Epidermal melanocyte (primary cell): ENCODE measurements at regions not wholly inside any gene's neighbourhood (a gene's known extent, or its start where the extent isn't known, plus 50 kb on each side); places are given as distances from the start of the nearest gene placed in this dataset.
"Not testable (repeated sequence)": the region's sequence is repeated elsewhere in the genome, so short reads cannot be mapped to it uniquely, and the experiment has no call there.

Experiments
- DNase-seq: peaks from one replicate; pipeline ENCODE4 v3.0.0; 2011; ENCODE audit warnings: low spot score; ENCODE audit not compliant: insufficient read length

DNA sequence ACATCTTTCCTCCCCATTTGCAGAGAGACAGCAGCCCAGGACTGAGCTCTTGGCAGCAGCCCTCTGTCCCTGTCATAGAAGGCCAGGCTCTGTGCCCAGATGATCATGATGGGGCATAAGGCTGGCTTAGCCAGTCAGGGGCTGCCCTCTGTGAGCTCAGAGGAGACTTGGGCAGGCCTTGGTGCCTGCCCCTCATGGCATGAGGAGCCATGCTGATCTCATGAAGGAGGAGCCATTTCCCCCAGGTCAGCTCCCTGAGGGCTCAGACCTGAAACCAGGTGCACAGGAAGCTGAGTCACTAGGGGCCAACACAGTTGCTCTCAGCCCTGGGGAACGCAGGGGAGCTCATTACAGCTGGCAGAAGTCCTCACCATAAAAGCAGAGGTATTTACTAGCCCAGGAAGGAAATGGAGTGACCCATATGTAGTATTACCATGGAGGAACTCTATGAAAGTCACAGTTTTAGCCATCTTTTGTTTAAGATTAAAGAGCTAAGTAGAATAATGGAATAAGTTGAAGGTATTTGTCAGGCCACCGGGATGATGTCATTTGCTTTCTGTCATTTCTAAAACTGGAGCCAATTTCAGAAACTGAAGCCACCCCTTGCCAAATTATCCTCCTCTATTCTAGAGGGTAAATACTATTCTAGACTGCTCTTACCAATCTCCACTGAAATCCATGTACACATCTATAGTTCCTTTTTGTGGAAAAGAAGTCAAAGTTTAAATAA, 362.4 kb upstream of the ZNF32 start:
- DNase-seq = no peak

DNA sequence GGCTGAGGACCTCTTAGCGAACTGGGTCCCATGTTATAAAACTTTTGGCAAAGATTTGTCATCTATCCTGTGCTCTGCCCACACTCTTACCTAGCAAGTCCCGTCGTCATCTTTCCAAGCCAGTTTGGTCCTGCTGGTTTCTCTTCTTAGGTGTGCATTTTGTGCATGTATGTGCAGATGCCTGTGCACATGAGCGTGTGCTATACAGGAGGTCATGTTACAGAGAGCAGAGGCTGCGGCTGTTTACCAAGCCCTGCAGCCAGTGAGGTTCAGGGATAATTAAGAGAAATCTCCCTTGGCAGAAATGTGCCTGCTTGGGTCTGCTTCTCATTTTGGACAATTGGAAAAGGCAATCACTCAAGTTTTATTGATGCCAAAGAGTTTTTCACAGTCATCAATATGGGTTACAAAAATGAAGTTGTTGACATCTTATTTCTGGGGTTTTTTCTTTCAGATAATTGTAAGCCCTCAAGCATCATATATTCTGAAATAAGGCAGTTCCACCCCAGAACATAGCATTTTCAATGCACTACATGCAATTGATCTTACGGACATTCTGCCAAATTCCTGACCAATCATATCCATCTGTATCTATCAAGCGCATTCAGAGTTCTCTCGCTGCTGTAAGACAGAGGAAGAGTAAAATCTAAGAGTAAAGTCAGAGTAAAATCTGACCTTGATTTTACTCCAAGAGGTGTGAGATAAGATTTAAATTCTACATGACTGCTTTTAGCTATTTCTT, 361.4 kb upstream of the ZNF32 start:
- DNase-seq = no peak

DNA sequence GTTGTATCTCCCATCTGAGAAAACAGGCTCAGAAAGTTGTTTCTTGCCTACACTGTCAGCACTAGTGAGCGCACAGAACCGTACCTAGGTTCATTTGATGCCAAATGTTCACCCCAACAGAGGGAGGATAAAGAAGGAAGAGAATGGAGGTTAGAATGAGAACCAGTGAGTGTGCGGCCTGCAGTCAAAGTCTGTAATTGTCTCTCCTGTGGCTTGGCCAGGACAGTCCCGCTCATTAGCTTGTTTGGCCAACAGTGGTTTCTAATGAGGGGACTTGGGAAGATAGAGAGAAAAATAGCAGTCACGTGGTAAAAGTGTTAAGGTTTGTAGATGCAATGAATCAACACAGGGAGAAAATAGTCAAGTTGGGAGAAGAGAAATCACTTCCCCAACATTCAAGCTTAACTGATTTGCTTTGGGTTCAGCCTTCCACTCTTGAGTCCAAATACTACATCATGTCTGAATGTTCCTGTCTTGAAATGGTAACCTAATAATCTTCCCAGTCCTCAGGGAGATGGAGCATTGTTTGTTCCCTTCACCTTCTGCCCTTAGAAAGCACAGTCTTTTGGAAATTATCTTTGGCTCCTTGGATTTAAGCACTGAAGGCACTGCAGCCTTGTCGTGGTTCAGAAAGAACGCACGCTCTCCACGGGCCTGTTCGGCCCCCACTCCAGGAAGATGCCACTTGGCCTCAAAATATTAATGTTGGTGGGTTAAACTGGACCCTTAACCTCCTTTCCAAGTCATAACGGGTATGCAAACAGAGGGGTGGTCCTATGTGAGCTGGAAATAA, 360.4 kb upstream of the ZNF32 start:
- no peak for DNase-seq

DNA sequence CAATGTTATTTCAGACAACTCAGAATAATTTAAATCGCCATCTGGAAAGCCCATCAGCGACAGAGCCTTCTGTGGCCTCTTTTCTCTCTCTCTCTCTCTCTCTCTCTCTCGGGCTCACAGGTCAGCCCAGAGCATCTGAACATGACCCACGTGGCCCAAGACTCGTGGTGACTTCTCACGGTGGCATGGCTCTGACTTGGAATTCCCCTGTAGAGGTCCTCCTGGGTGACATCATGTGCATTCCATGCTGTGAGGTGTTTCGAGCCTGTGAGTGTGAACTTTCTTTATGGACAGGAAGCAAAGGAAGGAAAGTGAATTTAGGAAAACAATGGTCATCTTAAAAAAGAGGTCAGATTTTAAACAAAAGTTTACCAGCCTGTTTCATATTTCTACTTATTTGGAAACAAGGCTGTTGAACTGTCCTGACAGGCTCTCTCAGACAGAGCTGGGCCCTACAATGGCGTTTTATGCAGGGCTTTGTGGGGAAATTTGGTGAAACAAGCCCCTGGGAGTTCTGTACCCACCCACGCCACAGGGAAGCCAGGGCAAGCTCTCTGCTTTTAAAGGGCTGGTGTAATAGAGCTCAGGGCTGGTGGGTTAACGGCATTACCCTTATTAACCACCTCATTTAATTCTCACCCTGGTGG, 359.7 kb upstream of the ZNF32 start:
- DNase-seq = no peak

DNA sequence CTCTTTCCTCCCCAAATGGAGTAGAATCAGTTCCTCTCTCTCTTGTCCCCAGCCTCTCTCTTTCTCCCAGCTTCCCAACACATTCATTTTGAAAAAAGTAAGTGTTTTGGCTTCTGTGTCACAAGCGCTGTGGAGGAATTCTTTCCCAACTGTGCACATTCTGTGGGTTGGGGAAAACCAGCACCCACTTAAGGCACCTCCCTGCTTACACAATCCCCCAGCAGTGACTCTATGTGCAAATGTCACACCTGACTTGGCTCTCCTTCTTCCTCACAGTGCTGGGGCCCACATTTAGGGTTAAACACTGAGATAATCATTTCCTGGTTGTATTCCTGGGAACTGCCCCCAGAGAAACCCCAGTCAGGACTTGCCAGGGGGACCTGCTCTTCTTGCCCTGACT, 358.1 kb upstream of the ZNF32 start:
- DNase-seq = no peak

DNA sequence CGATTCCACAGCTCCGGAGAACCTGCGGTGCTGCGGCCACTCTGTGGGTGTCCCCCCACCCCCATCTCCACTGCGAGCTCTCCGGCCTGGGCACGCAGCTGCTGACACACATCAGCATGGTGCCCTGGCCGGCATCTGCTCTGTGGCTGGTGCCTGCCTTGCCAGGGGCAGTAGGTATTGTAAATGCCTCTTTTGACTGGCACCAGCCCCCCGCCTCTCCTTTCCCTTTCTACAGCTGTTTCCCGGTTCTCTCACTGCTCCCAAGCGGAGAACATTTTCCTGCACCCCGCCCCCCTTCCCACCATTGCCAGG, 357.1 kb upstream of the ZNF32 start:
- no peak for DNase-seq

DNA sequence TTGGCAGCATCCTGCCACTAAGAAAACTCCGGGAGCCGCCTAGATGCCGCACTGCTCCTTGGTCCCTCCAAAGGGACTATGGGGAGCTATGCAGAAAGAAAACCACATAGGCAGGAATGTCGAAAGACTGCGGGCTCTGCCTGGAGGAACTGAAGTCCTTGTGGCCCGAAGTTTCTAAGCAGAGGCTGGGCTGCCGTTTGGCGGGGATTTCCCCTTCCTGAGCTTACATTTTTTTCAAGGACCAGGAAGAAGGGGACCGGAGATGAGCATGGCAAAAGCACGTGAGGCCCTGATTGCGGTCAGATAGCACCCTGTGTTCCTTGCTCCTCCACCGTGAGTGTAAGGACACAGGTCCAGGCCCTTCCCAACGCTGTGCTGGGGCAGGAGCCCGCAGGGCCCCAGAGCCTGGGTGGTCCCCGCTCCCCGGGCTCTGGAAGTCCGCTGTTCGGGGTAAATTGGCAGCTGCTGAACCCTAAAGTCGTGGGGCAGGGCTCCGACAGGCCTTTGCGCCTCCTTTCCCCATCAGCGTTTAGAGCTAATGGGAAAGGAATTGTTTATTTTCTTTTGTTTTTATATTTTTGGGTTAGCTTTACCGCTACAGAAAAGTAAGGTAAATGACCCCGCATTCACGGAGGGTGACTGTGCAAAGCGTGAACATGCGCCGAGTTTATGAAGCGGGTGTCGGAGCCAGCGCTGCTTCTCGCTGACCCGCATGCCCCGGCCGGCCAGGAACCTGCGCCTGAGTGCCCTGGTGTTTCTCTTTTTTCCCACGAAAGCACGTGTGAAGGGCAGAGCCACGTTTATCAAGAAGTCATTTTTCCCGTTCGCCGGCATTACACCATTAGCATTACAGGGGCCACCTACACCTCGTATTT, 356.5 kb upstream of the ZNF32 start:
- DNase-seq = no peak

DNA sequence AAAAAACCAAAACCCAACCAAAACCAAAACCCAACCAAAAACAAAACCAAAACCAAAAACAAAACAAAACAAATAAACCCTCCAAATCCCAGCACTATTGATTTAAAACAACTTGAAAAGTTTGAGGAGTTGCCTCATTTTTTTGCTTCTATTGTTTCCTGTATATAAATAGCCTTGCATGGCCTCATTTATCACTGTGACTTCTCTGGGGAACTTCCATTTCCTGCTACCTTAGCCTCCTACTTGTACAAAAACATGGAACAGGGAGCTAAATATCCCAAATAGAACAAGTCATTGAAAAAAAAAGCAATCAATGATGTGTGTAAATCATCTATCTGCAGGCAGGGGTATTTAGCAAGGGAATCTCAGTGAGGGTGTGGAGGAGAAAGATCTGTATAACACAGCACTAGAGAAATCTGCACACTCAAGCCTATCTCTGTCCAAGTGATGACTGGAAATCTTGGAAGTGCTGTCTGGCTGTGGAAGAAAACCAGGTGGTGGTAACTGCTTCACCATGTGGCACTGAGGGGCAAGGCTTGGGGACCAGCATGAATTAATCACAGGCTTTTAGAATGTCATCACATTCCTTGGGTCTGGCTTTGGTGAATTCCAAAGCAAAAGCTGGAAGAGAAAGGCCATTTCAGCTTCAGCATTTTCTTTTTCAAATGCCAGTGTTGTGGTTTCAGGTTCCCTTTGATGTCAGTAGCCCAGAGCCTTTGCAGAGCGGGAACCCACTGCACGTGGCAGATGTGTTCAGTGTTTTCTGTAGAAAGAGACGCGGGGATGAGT, 349.5 kb upstream of the ZNF32 start:
- DNase-seq = peak; percentile 74

DNA sequence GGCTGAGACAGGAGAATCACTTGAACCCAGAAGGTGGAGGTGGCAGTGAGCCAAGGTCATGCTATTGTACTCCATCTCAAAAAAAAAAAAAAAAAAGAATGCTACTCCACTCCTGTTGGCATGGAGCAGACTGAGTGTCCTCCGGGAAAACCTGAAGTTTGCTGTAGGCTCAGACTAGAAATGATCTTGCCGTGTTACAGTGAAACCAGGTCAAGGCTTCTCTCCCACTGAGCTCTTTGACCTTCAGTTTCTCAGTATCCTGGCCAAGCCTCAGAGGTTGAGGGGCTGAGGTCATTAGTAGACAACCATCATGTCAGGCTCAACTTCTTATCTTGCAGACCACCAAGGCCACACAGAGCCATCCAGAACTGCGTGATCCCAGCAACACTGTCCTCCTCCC, 348.6 kb upstream of the ZNF32 start:
- DNase-seq = no peak

DNA sequence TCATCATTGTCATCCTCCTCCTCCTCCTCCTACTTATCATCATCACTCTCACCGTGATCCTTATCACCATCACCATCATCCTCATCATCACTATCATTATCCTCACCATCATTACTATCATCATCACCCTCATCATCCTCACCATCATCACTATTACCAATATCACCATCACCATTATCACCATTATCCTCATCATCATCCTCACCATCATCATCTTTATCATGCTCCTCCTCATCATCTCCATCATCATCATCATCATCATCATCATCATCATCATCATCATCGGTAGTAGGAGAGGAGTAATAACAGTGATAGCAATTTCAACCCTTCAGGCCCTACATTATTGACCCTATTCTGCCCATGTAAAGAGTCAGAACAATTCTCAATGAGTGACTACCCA, 345.9 kb upstream of the ZNF32 start:
- DNase-seq = no peak

DNA sequence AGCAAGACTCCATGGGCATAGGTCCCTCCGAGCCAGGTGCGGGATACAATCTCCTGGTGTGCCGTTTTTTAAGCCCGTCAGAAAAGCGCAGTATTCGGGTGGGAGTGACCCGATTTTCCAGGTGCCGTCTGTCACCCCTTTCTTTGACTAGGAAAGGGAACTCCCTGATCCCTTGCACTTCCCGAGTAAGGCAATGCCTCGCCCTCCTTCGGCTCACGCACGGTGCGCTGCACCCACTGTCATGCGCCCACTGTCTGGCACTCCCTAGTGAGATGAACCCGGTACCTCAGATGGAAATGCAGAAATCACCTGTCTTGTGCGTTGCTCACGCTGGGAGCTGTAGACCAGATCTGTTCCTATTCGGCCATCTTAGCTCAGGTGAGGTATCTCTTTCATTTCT, 344.1 kb upstream of the ZNF32 start:
- not testable (repeated sequence) for DNase-seq

DNA sequence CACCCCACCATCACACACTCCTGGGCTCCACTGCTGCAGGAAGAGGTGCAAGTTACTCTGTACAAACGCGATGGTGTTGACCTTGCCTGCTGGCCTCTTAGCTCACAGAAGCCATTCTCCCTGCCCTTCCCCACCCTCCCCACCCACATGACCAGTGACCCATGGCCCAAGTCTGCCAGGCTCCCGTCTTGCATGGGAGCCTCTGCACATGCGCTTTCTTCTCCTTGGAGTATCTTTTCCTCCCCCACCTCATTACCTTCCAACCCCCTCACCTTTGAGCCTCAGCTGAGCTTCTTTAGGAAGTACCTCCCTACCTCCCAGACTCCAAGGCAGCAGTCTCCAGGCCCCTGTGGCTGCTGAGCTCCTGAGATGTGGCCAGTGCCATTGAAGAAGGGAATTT, 337.7 kb upstream of the ZNF32 start:
- DNase-seq = no peak

DNA sequence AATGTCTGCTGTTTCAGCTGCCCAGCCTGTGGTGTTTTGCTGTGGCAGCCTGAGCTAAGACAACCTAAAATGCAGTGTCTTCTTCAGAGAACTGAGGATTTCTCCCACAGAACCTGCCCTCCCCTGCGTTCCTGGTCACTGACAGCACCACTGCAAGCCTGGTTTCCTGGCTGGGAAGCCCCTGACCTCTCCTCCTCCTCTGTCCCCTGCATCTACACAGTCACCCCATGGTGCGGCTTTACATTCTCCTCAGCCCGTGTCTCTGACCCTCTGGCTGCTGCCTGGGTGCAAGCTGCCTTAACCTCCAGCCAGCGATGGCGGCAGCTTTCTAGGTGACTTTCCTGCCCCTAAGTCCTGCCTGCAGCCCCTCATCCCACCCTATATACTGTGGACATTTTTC, 337.3 kb upstream of the ZNF32 start:
- no peak for DNase-seq

DNA sequence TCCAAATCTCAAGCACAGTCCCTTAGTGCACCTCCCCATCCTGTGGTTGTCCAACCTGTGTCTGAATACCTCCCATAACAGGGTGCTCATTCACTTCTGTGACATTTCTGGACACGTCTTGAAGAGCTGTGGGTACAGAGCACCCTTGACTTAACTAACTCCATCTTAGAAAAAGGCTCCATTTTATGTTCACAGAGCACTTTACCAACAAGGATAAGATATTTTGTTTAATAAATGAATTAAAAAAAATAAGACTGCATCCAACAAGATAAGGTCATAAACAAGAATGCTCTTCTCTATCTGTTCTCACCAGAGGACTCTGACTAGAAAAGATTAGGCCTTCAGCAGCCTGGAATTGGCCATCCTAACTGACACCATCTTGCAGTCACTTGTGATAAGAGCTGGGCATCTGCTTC, 335.2 kb upstream of the ZNF32 start:
- DNase-seq = no peak

DNA sequence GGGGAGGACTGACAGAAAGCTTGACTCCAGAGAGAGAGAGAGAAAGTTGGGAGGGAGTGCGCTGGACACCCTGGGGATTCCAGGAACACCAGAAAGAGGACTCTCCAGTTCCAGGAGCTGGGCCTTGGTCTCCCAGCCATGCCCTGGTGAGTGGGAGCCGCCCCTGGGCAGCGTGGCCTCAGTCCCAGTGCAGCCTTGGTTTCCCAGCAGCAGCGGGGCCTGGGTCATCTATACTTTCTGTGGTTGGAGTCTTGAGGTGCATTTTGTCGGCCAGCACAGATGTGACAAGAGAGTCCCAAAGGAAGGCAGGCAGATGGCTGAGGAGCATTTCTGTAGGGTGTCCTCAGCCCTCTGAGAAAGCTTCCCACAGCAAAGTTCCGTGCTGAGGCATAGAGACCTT, 334.7 kb upstream of the ZNF32 start:
- DNase-seq = no peak

DNA sequence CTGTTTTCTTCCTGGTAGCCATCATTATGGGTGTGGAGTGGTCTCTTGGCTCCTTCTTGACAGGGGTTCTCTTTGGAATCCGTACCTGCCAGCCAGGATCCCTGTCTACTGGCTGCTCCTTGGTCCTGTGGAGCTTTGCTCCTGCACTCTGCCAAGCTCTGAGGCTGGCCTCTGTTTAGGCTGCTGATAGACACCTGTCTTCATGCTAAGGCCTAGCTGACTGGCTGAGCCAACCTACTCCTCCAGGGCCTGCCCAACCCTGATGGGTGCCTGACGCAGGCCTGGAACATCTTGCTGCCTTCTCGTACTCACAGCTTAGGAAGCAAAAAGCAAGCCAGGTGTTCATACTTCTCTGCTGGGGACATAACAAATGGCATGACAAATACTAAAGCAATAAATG, 333.6 kb upstream of the ZNF32 start:
- no peak for DNase-seq

DNA sequence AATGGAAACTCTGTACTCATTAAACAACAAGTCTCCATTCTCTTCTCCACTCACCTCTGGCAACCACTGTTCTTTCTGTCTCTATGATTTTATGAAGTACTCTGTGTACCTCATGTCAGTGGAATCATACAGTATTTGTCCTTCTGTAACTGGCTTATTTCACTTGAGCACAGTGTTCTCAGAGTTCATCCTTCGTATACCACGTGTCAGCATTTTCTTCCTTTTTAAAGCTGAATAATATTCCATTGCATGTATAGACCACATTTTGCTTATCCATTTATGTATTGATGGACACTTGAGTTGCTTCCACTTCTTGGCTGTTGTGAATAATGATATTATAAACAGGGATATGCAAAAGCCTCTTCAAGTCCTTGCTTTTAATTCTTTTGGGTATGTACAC, 333.0 kb upstream of the ZNF32 start:
- DNase-seq = no peak

DNA sequence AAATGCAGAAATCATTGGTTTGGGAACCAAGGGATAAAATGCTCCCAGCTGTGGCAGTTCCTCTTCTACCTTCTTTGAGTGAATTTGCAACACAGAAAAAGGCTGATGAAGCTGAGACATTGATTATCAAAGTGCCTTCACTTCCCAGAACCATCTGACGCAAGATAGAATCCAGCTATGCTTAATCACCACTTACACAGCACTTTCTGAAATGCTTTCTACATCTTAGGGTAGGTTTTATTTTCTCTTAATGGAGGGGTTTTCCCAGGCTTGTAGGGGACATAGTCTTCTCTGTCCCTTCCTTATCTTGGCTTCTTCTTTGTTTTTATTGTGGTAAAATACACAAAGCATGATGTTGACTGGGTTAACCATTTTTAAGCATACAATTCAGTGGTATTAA, 332.6 kb upstream of the ZNF32 start:
- no peak for DNase-seq

DNA sequence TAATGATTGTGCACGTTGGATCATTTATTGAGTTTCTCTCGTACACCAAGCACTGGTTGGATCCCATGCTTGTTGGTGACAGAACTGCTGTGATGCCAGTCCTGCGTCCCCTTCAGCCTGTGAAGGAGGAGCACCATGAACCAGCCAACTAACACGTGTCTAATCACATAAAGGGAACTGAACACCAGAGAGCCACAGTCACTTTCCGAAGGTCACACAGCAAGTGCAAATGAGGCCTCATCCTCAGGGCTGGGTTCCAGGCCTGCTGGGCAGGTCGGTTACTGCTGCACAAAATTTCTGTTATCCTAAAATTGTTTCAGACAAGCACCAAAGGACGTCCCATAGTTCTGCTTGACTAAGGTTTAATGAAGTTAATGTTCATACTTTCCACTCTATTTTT, 332.0 kb upstream of the ZNF32 start:
- no peak for DNase-seq

DNA sequence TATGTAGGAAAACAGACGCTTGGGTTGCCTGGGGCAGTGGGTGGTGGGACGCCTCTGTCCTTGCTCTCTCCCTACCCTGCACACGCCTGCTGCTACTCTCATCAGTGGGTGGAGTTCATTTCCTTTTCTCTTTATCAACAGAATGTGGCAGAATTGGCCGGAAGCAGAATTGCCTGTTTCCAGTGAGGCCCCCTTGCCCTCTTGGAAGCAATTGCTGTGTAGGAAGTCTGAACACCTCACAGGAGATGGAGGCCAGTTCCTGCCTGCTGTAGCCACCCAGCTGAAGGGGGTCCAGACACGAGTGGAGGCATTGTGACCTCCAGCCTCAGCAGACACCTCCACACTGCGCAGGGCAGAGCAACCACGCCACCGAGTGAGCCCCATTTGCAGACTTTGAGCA, 331.6 kb upstream of the ZNF32 start:
- no peak for DNase-seq
